Body of pancreas (tissue), 4 donors: ENCODE measurements at regions not wholly inside any gene's neighbourhood (a gene's known extent, or its start where the extent isn't known, plus 50 kb on each side); places are given as distances from the start of the nearest gene placed in this dataset.
A peak's percentile ranks its signal among the peaks of the same experiment; 100 is the strongest.

Experiments used
- ATAC-seq: fragments of 150-250 bp; one replicate; pipeline ENCODE4 v1.9.1; 2016
- DNase-seq, 4 donors: peaks; one replicate each; pipeline ENCODE4 v3.0.0-alpha.2; 2019
- H3K27ac ChIP-seq, 4 donors: fragments of 200-600 bp; sonication (generic); 1 replicate in 3 of 4; 2 replicates in 1 of 4; pipeline versions ENCODE4 v1.5.1 to v1.6.1; 2016 to 2019; ENCODE audit warnings: mild to moderate bottlenecking in 1 of 4, mixed read lengths in 1 of 4, moderate library complexity in 1 of 4
- H3K27me3 ChIP-seq, 2 donors: fragments of 200-600 bp; sonication (generic); one replicate each; pipeline ENCODE4 v1.6.0; 2016; ENCODE audit warnings: mild to moderate bottlenecking in 1 of 2
- H3K36me3 ChIP-seq, 2 donors: fragments of 200-600 bp; sonication (generic); replicated peaks in 1 of 2; 2 replicates each; pipeline ENCODE4 v1.5.1; 2016; ENCODE audit warnings: low read depth in 2 of 2; ENCODE audit not compliant: insufficient read depth in 1 of 2
- H3K4me1 ChIP-seq: fragments of 200-600 bp; sonication (generic); one replicate; pipeline ENCODE4 v1.6.0; 2016
- H3K4me3 ChIP-seq, 2 donors: fragments of 200-600 bp; sonication (generic); 1 replicate in 1 of 2; 2 replicates in 1 of 2; pipeline ENCODE4 v1.5.1; 2016 to 2019
- H3K9me3 ChIP-seq, 3 donors: fragments of 200-600 bp; sonication (generic); 1 replicate in 2 of 3; 2 replicates in 1 of 3; pipeline ENCODE4 v1.5.1; 2016
- CTCF ChIP-seq, 7 experiments: fragments of 450-650 bp in 4 of 7; fragments of 200-600 bp in 3 of 7; sonication (generic) in 3 of 7; IDR thresholded peaks; one replicate each; pipeline ENCODE4 v1.5.1; 2016 to 2019; ENCODE audit warnings: antibody characterized with exemption in 7 of 7
- POLR2A ChIP-seq, 3 donors: fragments of 450-650 bp; IDR thresholded peaks; one replicate each; pipeline ENCODE4 v1.6.1; 2016; ENCODE audit warnings: antibody characterized with exemption in 3 of 3, mild to moderate bottlenecking in 2 of 3
- WGBS, 2 donors: methylation state at CpG; one replicate each; pipeline ENCODE4 v1.1.5; 2017; 5-methylcytosine and 5-hydroxymethylcytosine counted together
- intact Hi-C: fragments of 100-400 bp; cut with DNase I; formaldehyde crosslinking; loops from one replicate; pipeline ENCODE4 v1.15.1; 2023

GRCh38 chr2:120596990-120597594 is 138.6 kb upstream of the GLI2 start:
- DNase-seq (peak; percentile 23 to 55 (median 42)), ATAC-seq (peak; percentile 65)
- WGBS, 2 donors: 46 to 53% methylated on average over 12 of the region's 12 CpGs
- intact Hi-C loops: loop anchor here (10.0 kb wide), 1 partner anchor 478 kb away; no protein-coding TSS in a partner anchor
- Histone ChIP-seq H3K4me1 (peaks cover 22% of the 10 kb centered on the region), H3K4me3 (no peak overlapping the region), H3K9me3 (no peaks in the 10 kb centered on the region), H3K27me3 (no peaks in the 10 kb centered on the region), H3K36me3 (no peaks in the 10 kb centered on the region), H3K27ac (peak overlapping the region in 3 of 4 donors; percentile 18 to 43 (median 34))
- TF ChIP-seq CTCF (IDR thresholded peaks at IDR 0.05) (no peak), POLR2A (IDR thresholded peaks at IDR 0.05) (no peak)

GRCh38 chr2:120597595-120598193 is 138.0 kb upstream of the GLI2 start:
- Histone ChIP-seq H3K4me1 (peaks cover 22% of the 10 kb centered on the region), H3K36me3 (no peaks in the 10 kb centered on the region), H3K9me3 (no peaks in the 10 kb centered on the region), H3K27me3 (no peaks in the 10 kb centered on the region), H3K4me3 (no peak overlapping the region), H3K27ac (peak overlapping the region in 3 of 4 donors; percentile 18 to 43 (median 34))
- intact Hi-C loops: loop anchor here (10.0 kb wide), 1 partner anchor 477 kb away; no protein-coding TSS in a partner anchor
- DNase-seq (no peak), ATAC-seq (no peak)
- TF ChIP-seq POLR2A (IDR thresholded peaks at IDR 0.05) (no peak), CTCF (IDR thresholded peaks at IDR 0.05) (no peak)
- WGBS, 2 donors: 79 to 85% methylated on average over 18 to 19 of the region's 19 CpGs

DNA sequence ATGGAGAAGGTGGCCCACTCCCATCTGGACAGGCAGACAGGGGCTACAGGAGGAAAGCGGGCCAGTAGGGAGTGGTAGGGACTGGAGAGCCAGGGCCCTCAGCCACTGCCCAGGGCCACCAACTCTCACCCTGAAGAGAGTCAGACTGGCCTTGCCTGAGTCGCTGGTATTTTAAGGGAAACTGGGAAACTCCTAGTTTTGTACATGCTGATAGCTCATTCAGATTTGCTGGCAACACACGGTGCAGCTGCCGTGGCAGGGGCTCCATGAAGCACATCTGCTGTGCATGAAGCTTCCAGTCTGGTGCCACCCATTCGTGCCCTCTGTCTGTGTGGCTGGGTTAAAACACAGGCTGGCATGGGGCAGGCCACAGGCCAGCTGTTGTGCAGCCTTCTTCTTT is 137.3 kb upstream of the GLI2 start:
- no peak for DNase-seq

DNA sequence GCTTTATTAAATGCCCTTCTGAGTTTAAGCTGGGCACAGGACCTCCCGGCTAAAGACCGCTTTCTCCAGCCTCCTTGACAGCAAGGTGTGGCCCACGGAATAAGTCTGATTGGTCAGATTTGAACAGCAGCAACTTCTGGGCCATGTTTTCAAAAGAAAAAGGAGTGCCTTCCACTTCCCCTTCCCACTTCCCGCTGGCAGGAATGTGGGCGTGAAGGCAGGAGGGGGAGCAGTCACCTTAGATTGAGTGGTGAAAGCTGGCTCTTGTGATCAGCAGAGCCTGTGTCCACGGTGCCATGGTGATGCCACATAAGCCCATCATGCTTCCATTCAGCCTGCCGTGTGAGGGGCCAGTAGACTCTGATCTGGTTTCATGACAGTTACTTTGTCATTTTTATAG is 136.6 kb upstream of the GLI2 start:
- intact Hi-C loops: loop anchor here (10.0 kb wide), 1 partner anchor 476 kb away; no protein-coding TSS in a partner anchor
- peaks cover 22% of the 10 kb centered on the region for H3K4me1 ChIP-seq
- WGBS, 2 donors: 80 to 84% methylated on average over 7 of the region's 7 CpGs
- no peaks in the 10 kb centered on the region for H3K9me3 ChIP-seq
- H3K27ac ChIP-seq: no peak overlapping the region
- no peak overlapping the region for H3K4me3 ChIP-seq
- DNase-seq (no peak), ATAC-seq (no peak)
- no peaks in the 10 kb centered on the region for H3K27me3 ChIP-seq
- H3K36me3 ChIP-seq: no peaks in the 10 kb centered on the region
- TF ChIP-seq CTCF (IDR thresholded peaks at IDR 0.05): no peak
- TF ChIP-seq POLR2A (IDR thresholded peaks at IDR 0.05): no peak

More for the DNA sequence above, 137.3 kb upstream of the GLI2 start:
- peaks cover 22% of the 10 kb centered on the region for H3K4me1 ChIP-seq
- 82 to 83% methylated on average over 3 to 5 of the region's 5 CpGs for WGBS, 2 donors
- H3K27ac ChIP-seq: no peak overlapping the region
- no peak for ATAC-seq
- intact Hi-C loops: loop anchor here (10.0 kb wide), 1 partner anchor 476 kb away; no protein-coding TSS in a partner anchor
- no peaks in the 10 kb centered on the region for H3K27me3 ChIP-seq
- no peak overlapping the region for H3K4me3 ChIP-seq
- H3K36me3 ChIP-seq: no peaks in the 10 kb centered on the region
- TF ChIP-seq POLR2A (IDR thresholded peaks at IDR 0.05) (no peak), CTCF (IDR thresholded peaks at IDR 0.05) (no peak)
- H3K9me3 ChIP-seq: no peaks in the 10 kb centered on the region
